Activated CD4-positive, alpha-beta T cell treated with anti-CD3 and anti-CD28 coated beads, Interleukin-2, amount 10 ng/mL, durations not matched to agents 24 days and 14 days (primary cell): ENCODE measurements at regions not wholly inside any gene's neighbourhood (a gene's known extent, or its start where the extent isn't known, plus 50 kb on each side); places are given as distances from the start of the nearest gene placed in this dataset.

Experiments used
- DNase-seq: peaks from one replicate; pipeline ENCODE4 v3.0.0; 2022
- H3K27ac Mint-ChIP-seq: one replicate; pipeline ENCODE4 v1.8.0; 2022; ENCODE audit warnings: mild to moderate bottlenecking, mixed read lengths
- H3K27me3 Mint-ChIP-seq: one replicate; pipeline ENCODE4 v1.8.0; 2022; ENCODE audit warnings: mixed read lengths
- H3K36me3 Mint-ChIP-seq: one replicate; pipeline ENCODE4 v1.8.0; 2022; ENCODE audit warnings: low read depth, mild to moderate bottlenecking, mixed read lengths
- H3K4me1 Mint-ChIP-seq: one replicate; pipeline ENCODE4 v1.8.0; 2021; ENCODE audit warnings: mixed read lengths
- H3K4me3 Mint-ChIP-seq: one replicate; pipeline ENCODE4 v1.8.0; 2022; ENCODE audit warnings: mild to moderate bottlenecking, moderate library complexity, mixed read lengths
- H3K9me3 Mint-ChIP-seq: one replicate; pipeline ENCODE4 v1.8.0; 2021; ENCODE audit warnings: mixed read lengths
- intact Hi-C: fragments of 100-400 bp; cut with micrococcal nuclease; formaldehyde crosslinking; loops from one replicate; pipeline ENCODE4 v1.15.1; 2023

- Mint-ChIP-seq H3K36me3 (no peaks in the 10 kb centered on the region), H3K27ac (no peak overlapping the region), H3K9me3 (no peaks in the 10 kb centered on the region), H3K4me1 (no peaks in the 10 kb centered on the region), H3K4me3 (no peak overlapping the region), H3K27me3 (no peaks in the 10 kb centered on the region)
- no peak for DNase-seq
- intact Hi-C loops = no loop called here
Measured at GRCh38 chrY:15702131-15702530, 1177.8 kb downstream of the NLGN4Y start.

GRCh38 chrY:15704906-15705305, 1180.6 kb downstream of the NLGN4Y start:
- no peak for DNase-seq
- Mint-ChIP-seq H3K4me1 (no peaks in the 10 kb centered on the region), H3K9me3 (no peaks in the 10 kb centered on the region), H3K36me3 (no peaks in the 10 kb centered on the region), H3K27me3 (no peaks in the 10 kb centered on the region), H3K4me3 (no peak overlapping the region), H3K27ac (no peak overlapping the region)
- intact Hi-C loops = no loop called here

- Mint-ChIP-seq H3K9me3 (peaks cover 9% of the 10 kb centered on the region), H3K4me3 (no peak overlapping the region), H3K4me1 (no peaks in the 10 kb centered on the region), H3K27me3 (no peaks in the 10 kb centered on the region), H3K36me3 (no peaks in the 10 kb centered on the region), H3K27ac (no peak overlapping the region)
- no peak for DNase-seq
- intact Hi-C loops = no loop called here
Measured at GRCh38 chrY:15749533-15750433, 1225.5 kb downstream of the NLGN4Y start.

GRCh38 chrY:15751001-15751400, 1226.7 kb downstream of the NLGN4Y start:
- Mint-ChIP-seq H3K36me3 (no peaks in the 10 kb centered on the region), H3K4me3 (no peak overlapping the region), H3K27me3 (no peaks in the 10 kb centered on the region), H3K4me1 (no peaks in the 10 kb centered on the region), H3K27ac (no peak overlapping the region), H3K9me3 (peaks cover 9% of the 10 kb centered on the region)
- no peak for DNase-seq
- intact Hi-C loops = no loop called here

- Mint-ChIP-seq H3K36me3 (no peaks in the 10 kb centered on the region), H3K27me3 (no peaks in the 10 kb centered on the region), H3K9me3 (no peaks in the 10 kb centered on the region), H3K4me1 (no peaks in the 10 kb centered on the region), H3K4me3 (no peak overlapping the region), H3K27ac (no peak overlapping the region)
- no peak for DNase-seq
- intact Hi-C loops = no loop called here
Measured at GRCh38 chrY:15756266-15756665, 1231.9 kb downstream of the NLGN4Y start.

- Mint-ChIP-seq H3K36me3 (no peaks in the 10 kb centered on the region), H3K27me3 (no peaks in the 10 kb centered on the region), H3K4me1 (no peaks in the 10 kb centered on the region), H3K9me3 (no peaks in the 10 kb centered on the region), H3K4me3 (no peak overlapping the region), H3K27ac (no peak overlapping the region)
- DNase-seq = no peak
- intact Hi-C loops = no loop called here
Measured at GRCh38 chrY:15773579-15773978, 1249.2 kb downstream of the NLGN4Y start.

GRCh38 chrY:15775880-15776279, 1251.6 kb downstream of the NLGN4Y start:
- no peak for DNase-seq
- Mint-ChIP-seq H3K27ac (no peak overlapping the region), H3K9me3 (no peaks in the 10 kb centered on the region), H3K36me3 (no peaks in the 10 kb centered on the region), H3K4me3 (no peak overlapping the region), H3K4me1 (no peaks in the 10 kb centered on the region), H3K27me3 (no peaks in the 10 kb centered on the region)
- intact Hi-C loops = no loop called here

- Mint-ChIP-seq H3K27me3 (no peaks in the 10 kb centered on the region), H3K36me3 (no peaks in the 10 kb centered on the region), H3K27ac (no peak overlapping the region), H3K4me1 (no peaks in the 10 kb centered on the region), H3K9me3 (no peaks in the 10 kb centered on the region), H3K4me3 (no peak overlapping the region)
- intact Hi-C loops = no loop called here
- no peak for DNase-seq
Measured at GRCh38 chrY:15779891-15780290, 1255.6 kb downstream of the NLGN4Y start.

- DNase-seq = no peak
- H3K27me3 Mint-ChIP-seq = no peaks in the 10 kb centered on the region
- no peaks in the 10 kb centered on the region for H3K36me3 Mint-ChIP-seq
- H3K9me3 Mint-ChIP-seq = peaks cover 3% of the 10 kb centered on the region
- intact Hi-C loops = no loop called here
- no peak overlapping the region for H3K4me3 Mint-ChIP-seq
- H3K27ac Mint-ChIP-seq = no peak overlapping the region
- no peaks in the 10 kb centered on the region for H3K4me1 Mint-ChIP-seq
Measured at GRCh38 chrY:15800021-15800420, 1275.7 kb downstream of the NLGN4Y start.

GRCh38 chrY:15805985-15806384, 1281.7 kb downstream of the NLGN4Y start:
- intact Hi-C loops = no loop called here
- no peaks in the 10 kb centered on the region for H3K4me1 Mint-ChIP-seq
- H3K27me3 Mint-ChIP-seq = no peaks in the 10 kb centered on the region
- DNase-seq = no peak
- H3K9me3 Mint-ChIP-seq = no peaks in the 10 kb centered on the region
- no peak overlapping the region for H3K4me3 Mint-ChIP-seq
- H3K36me3 Mint-ChIP-seq = no peaks in the 10 kb centered on the region
- H3K27ac Mint-ChIP-seq = no peak overlapping the region

GRCh38 chrY:15814241-15814640, 1289.9 kb downstream of the NLGN4Y start:
- no peak overlapping the region for H3K27ac Mint-ChIP-seq

More at GRCh38 chrY:15814241-15814640, 1289.9 kb downstream of the NLGN4Y start:
- no peaks in the 10 kb centered on the region for H3K27me3 Mint-ChIP-seq
- no peaks in the 10 kb centered on the region for H3K36me3 Mint-ChIP-seq
- intact Hi-C loops = no loop called here
- peaks cover 4% of the 10 kb centered on the region for H3K9me3 Mint-ChIP-seq
- no peak overlapping the region for H3K4me3 Mint-ChIP-seq
- H3K4me1 Mint-ChIP-seq = no peaks in the 10 kb centered on the region
- DNase-seq = no peak
